Panc1 (cell line): ENCODE measurements at regions not wholly inside any gene's neighbourhood (a gene's known extent, or its start where the extent isn't known, plus 50 kb on each side); places are given as distances from the start of the nearest gene placed in this dataset.

ENCODE experiments used
- ATAC-seq: fragments of 200-7000 bp; cut with Tn5 transposase; 2 replicates; pipeline ENCODE4 v1.9.1; 2020; ENCODE audit warnings: mild to moderate bottlenecking, moderate library complexity
- BruUV-seq: library from RNA; stranded (reverse); fragments of 400-500 nt; replicated peaks from 2 replicates; lab custom pipeline; 2021; lab: Mats Ljungman, UMichigan
- CTCF ChIA-PET: fragments of 300-600 bp; sonication (Branson Sonifier 250); formaldehyde crosslinking; loops from one replicate; lab custom pipeline; 2022; ENCODE audit warnings: antibody characterized with exemption; lab: Charles Lee
- POLR2A ChIA-PET: fragments of 300-600 bp; sonication (Branson Sonifier 250); formaldehyde crosslinking; loops from one replicate; lab custom pipeline; 2022; ENCODE audit warnings: antibody characterized with exemption; lab: Charles Lee
- DNase-seq: peaks from one replicate; pipeline ENCODE4 v3.0.0-alpha.2; 2010; ENCODE audit warnings: low read depth, low spot score
- H3K27ac ChIP-seq: 2 replicates; pipeline ENCODE4 v1.5.1; 2011; ENCODE audit warnings: mild to moderate bottlenecking, low read length, inconsistent platforms
- H3K27me3 ChIP-seq: fragments of 200-500 bp; sonication (Bioruptor generic); 2 replicates; pipeline ENCODE4 v1.6.0; 2014; ENCODE audit warnings: low read length, inconsistent platforms; ENCODE audit not compliant: control insufficient read depth, insufficient read depth
- H3K36me3 ChIP-seq: fragments of 200-500 bp; sonication (Bioruptor generic); 2 replicates; pipeline ENCODE4 v1.5.1; 2014; ENCODE audit warnings: inconsistent platforms, mild to moderate bottlenecking, low read length, moderate library complexity; ENCODE audit not compliant: control insufficient read depth, insufficient read depth
- H3K4me1 ChIP-seq: 2 replicates; pipeline ENCODE4 v1.5.1; 2011; ENCODE audit warnings: inconsistent platforms, mild to moderate bottlenecking, low read length, moderate library complexity; ENCODE audit not compliant: control insufficient read depth, insufficient read depth
- H3K4me3 ChIP-seq, 2 experiments: 2 replicates each; pipeline ENCODE4 v1.5.1; 2011 to 2012; ENCODE audit warnings: low read depth in 2 of 2, low read length in 2 of 2, mild to moderate bottlenecking in 2 of 2, inconsistent platforms in 1 of 2, moderate library complexity in 1 of 2
- H3K9me3 ChIP-seq: fragments of 200-500 bp; sonication (Bioruptor generic); 2 replicates; pipeline ENCODE4 v1.5.1; 2014; ENCODE audit warnings: low read depth, mild to moderate bottlenecking, inconsistent platforms, low read length, moderate library complexity; ENCODE audit not compliant: control insufficient read depth, insufficient read depth
- CTCF ChIP-seq: fragments of 450-650 bp; IDR thresholded peaks from 2 replicates; pipeline ENCODE4 v1.5.1; 2017; ENCODE audit warnings: mild to moderate bottlenecking
- POLR2AphosphoS5 ChIP-seq: IDR thresholded peaks from 2 replicates; pipeline ENCODE4 v1.6.1; 2012; ENCODE audit warnings: mild to moderate bottlenecking, low read depth, low read length, moderate library complexity
- REST ChIP-seq, 2 experiments: IDR thresholded peaks; 2 replicates each; pipeline ENCODE4 v1.6.1; 2011 to 2012; ENCODE audit warnings: low read depth in 2 of 2, control low read depth in 1 of 2, low read length in 1 of 2, mild to moderate bottlenecking in 1 of 2, moderate library complexity in 1 of 2; ENCODE audit not compliant: insufficient read depth in 1 of 2
- SIN3A ChIP-seq: IDR thresholded peaks from 2 replicates; pipeline ENCODE4 v1.6.1; 2012; ENCODE audit warnings: low read depth, mild to moderate bottlenecking, low read length, moderate library complexity, borderline replicate concordance; ENCODE audit not compliant: insufficient read depth
- TCF7L2 ChIP-seq: IDR thresholded peaks from 2 replicates; pipeline ENCODE4 v1.6.1; 2011; ENCODE audit warnings: mild to moderate bottlenecking, low read depth, low read length, inconsistent platforms
- in situ Hi-C: cut with HindIII; loops from 2 replicates; pipeline ENCODE4 v1.10.0; 2016; ENCODE audit warnings: low sequenced_read_pairs, low pct_unique_long_range_greater_than_20kb
- intact Hi-C: fragments of 100-400 bp; cut with micrococcal nuclease; formaldehyde crosslinking; loops from one replicate; pipeline ENCODE4 v1.10.0; 2022; ENCODE audit not compliant: unreplicated experiment

GRCh38 chr19:28726533-28727479, 486.1 kb downstream of the UQCRFS1 start:
- H3K27ac ChIP-seq, result no peak overlapping the region
- ATAC-seq (no peak), DNase-seq (no peak)
- CTCF ChIA-PET, result no interaction called here
- H3K36me3 ChIP-seq, result no peaks in the 10 kb centered on the region
- H3K27me3 ChIP-seq, result peaks cover 5% of the 10 kb centered on the region
- H3K9me3 ChIP-seq, result no peaks in the 10 kb centered on the region
- in situ Hi-C loops (no loop called here), intact Hi-C loops (no loop called here)
- H3K4me1 ChIP-seq, result no peaks in the 10 kb centered on the region
- no peak overlapping the region; a peak in 1 of 4 replicates for H3K4me3 ChIP-seq
- no TSS peak for BruUV-seq
- no peak for TF ChIP-seq REST (IDR thresholded peaks at IDR 0.05; ENCODE audit: insufficient read depth in 1 of 2, low read depth in 2 of 2, low read length in 1 of 2)
- no peak for TF ChIP-seq SIN3A
- no peak for TF ChIP-seq CTCF
- TF ChIP-seq TCF7L2, result no peak
- TF ChIP-seq POLR2AphosphoS5, result no peak
- POLR2A ChIA-PET, result no interaction called here

- Histone ChIP-seq H3K4me1 (no peaks in the 10 kb centered on the region), H3K4me3 (no peak overlapping the region), H3K27ac (no peak overlapping the region), H3K36me3 (no peaks in the 10 kb centered on the region), H3K9me3 (no peaks in the 10 kb centered on the region), H3K27me3 (peaks cover 5% of the 10 kb centered on the region; the same call in 1 of the 2 replicates)
- BruUV-seq, result no TSS peak
- ChIA-PET CTCF (no interaction called here), POLR2A (no interaction called here)
- no peak for ATAC-seq
- DNase-seq, result no peak
- in situ Hi-C loops, result no loop called here
- intact Hi-C loops, result loop anchor here (10.0 kb wide), 2 partner anchors 394 to 474 kb away; no protein-coding TSS in a partner anchor
- TF ChIP-seq REST (IDR thresholded peaks at IDR 0.05; ENCODE audit: insufficient read depth in 1 of 2, low read depth in 2 of 2, low read length in 1 of 2), result no peak
- no peak for TF ChIP-seq CTCF
- no peak for TF ChIP-seq SIN3A
- TF ChIP-seq POLR2AphosphoS5, result no peak
- TF ChIP-seq TCF7L2, result no peak
Observed at GRCh38 chr19:28718909-28719308, 494.0 kb downstream of the UQCRFS1 start.
